Uterus (tissue), 2 donors: ENCODE measurements at regions not wholly inside any gene's neighbourhood (a gene's known extent, or its start where the extent isn't known, plus 50 kb on each side); places are given as distances from the start of the nearest gene placed in this dataset.

Experiments
- POLR2A ChIP-seq, 2 donors: fragments of 450-650 bp; IDR thresholded peaks; one replicate each; pipeline ENCODE4 v1.6.1; 2016; ENCODE audit warnings: antibody characterized with exemption in 2 of 2, mild to moderate bottlenecking in 1 of 2, moderate library complexity in 1 of 2
- TF ChIP-seq, protein P1 (sequence below), 4 experiments: fragments of 200-600 bp in 2 of 4; fragments of 450-650 bp in 2 of 4; sonication (generic) in 2 of 4; IDR thresholded peaks; one replicate each; pipeline ENCODE4 v1.5.1; 2016 to 2019; ENCODE audit warnings: antibody characterized with exemption in 4 of 4, mild to moderate bottlenecking in 2 of 4, moderate library complexity in 1 of 4

DNA sequence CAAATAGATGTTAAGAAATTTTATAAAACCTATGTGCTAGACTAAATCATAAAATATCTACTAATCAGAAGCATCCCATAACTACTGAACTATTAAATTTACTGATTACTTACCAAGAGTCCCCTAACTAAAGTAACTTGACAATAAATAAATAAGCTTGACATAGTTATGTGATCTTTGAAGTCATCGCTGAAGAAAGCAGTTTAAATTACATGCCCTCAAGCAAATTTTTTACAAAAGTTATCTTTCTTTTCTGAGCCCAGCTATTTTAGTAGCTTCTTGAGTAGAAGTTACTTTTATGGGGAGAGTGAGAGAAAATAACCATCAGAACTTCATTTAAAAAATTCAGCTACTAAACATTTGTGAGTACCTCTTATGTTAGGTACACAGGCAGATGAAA, 150.9 kb upstream of the FAM241A start:
- TF ChIP-seq POLR2A (IDR thresholded peaks at IDR 0.05), result no peak
- TF ChIP-seq, protein P1, sequence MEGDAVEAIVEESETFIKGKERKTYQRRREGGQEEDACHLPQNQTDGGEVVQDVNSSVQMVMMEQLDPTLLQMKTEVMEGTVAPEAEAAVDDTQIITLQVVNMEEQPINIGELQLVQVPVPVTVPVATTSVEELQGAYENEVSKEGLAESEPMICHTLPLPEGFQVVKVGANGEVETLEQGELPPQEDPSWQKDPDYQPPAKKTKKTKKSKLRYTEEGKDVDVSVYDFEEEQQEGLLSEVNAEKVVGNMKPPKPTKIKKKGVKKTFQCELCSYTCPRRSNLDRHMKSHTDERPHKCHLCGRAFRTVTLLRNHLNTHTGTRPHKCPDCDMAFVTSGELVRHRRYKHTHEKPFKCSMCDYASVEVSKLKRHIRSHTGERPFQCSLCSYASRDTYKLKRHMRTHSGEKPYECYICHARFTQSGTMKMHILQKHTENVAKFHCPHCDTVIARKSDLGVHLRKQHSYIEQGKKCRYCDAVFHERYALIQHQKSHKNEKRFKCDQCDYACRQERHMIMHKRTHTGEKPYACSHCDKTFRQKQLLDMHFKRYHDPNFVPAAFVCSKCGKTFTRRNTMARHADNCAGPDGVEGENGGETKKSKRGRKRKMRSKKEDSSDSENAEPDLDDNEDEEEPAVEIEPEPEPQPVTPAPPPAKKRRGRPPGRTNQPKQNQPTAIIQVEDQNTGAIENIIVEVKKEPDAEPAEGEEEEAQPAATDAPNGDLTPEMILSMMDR (IDR thresholded peaks at IDR 0.05), result no peak
